OCI-LY1 (cell line): ENCODE measurements at regions not wholly inside any gene's neighbourhood (a gene's known extent, or its start where the extent isn't known, plus 50 kb on each side); places are given as distances from the start of the nearest gene placed in this dataset.

ENCODE experiments used
- H2AFZ ChIP-seq: fragments of 200-600 bp; sonication (generic), shearing (Covaris generic); 2 replicates; pipeline ENCODE4 v1.6.0; 2014; ENCODE audit warnings: antibody characterized with exemption, mild to moderate bottlenecking, low read length
- H3F3A ChIP-seq: fragments of 200-600 bp; sonication (generic), shearing (Covaris generic); 2 replicates; pipeline ENCODE4 v1.6.0; 2014; ENCODE audit warnings: mild to moderate bottlenecking, antibody characterized with exemption, low read length, moderate library complexity; ENCODE audit not compliant: insufficient read depth
- H3K27ac ChIP-seq: fragments of 200-600 bp; sonication (generic); 2 replicates; pipeline ENCODE4 v1.5.1; 2014; ENCODE audit warnings: low read length, mixed run types, mild to moderate bottlenecking, low read depth; ENCODE audit not compliant: poor library complexity, severe bottlenecking
- H3K27me3 ChIP-seq: fragments of 200-600 bp; sonication (generic); 2 replicates; pipeline ENCODE4 v1.6.0; 2014; ENCODE audit warnings: antibody characterized with exemption, mild to moderate bottlenecking, low read length, moderate library complexity; ENCODE audit not compliant: insufficient read depth
- H3K36me3 ChIP-seq: fragments of 200-600 bp; sonication (generic); 2 replicates; pipeline ENCODE4 v1.6.1; 2014; ENCODE audit warnings: mild to moderate bottlenecking, antibody characterized with exemption, low read length, moderate library complexity, mixed read lengths; ENCODE audit not compliant: insufficient read depth
- H3K4me1 ChIP-seq: fragments of 200-600 bp; sonication (generic); 2 replicates; pipeline ENCODE4 v1.5.1; 2014; ENCODE audit warnings: mild to moderate bottlenecking, low read length, moderate library complexity; ENCODE audit not compliant: insufficient read depth, severe bottlenecking
- H3K4me2 ChIP-seq: fragments of 200-600 bp; sonication (generic), shearing (Covaris generic); 2 replicates; pipeline ENCODE4 v1.6.1; 2014; ENCODE audit warnings: low read length
- H3K4me3 ChIP-seq: fragments of 200-600 bp; sonication (generic); 2 replicates; pipeline ENCODE4 v1.5.1; 2014; ENCODE audit warnings: low read length, low read depth, mild to moderate bottlenecking, mixed read lengths; ENCODE audit not compliant: poor library complexity, severe bottlenecking
- H3K79me2 ChIP-seq: fragments of 200-600 bp; shearing (Covaris generic); 2 replicates; pipeline ENCODE4 v1.6.1; 2016; ENCODE audit warnings: mixed run types, low read length, mixed read lengths; ENCODE audit not compliant: insufficient read depth
- H3K9ac ChIP-seq: fragments of 200-600 bp; sonication (generic), shearing (Covaris generic); 2 replicates; pipeline ENCODE4 v1.6.1; 2014; ENCODE audit warnings: mild to moderate bottlenecking, low read length, mixed read lengths
- H3K9me2 ChIP-seq: fragments of 200-600 bp; sonication (generic), shearing (Covaris generic); 2 replicates; pipeline ENCODE4 v1.6.1; 2014; ENCODE audit warnings: low read depth, mild to moderate bottlenecking, low read length, mixed read lengths
- H3K9me3 ChIP-seq: fragments of 200-600 bp; shearing (Covaris generic); 2 replicates; pipeline ENCODE4 v1.6.1; 2014; ENCODE audit warnings: low read length, mixed read lengths
- H4K20me1 ChIP-seq: fragments of 200-600 bp; sonication (generic), shearing (Covaris generic); 2 replicates; pipeline ENCODE4 v1.6.0; 2016; ENCODE audit warnings: mild to moderate bottlenecking, low read length; ENCODE audit not compliant: insufficient read depth
- CTCF ChIP-seq: fragments of 200-600 bp; sonication (generic), shearing (Covaris generic); IDR thresholded peaks from 2 replicates; pipeline ENCODE4 v1.5.1; 2017; ENCODE audit warnings: mild to moderate bottlenecking, antibody characterized with exemption, low read length, moderate library complexity, mixed read lengths
- EZH2 ChIP-seq: fragments of 200-600 bp; sonication (generic), shearing (Covaris generic); IDR thresholded peaks from 2 replicates; pipeline ENCODE4 v1.8.0; 2017; ENCODE audit warnings: borderline replicate concordance, mixed run types, mild to moderate bottlenecking, antibody characterized with exemption, low read length, moderate library complexity, mixed read lengths

- no peaks in the 10 kb centered on the region for H3K79me2 ChIP-seq
These were observed 245.1 kb downstream of the C16orf95 start for GRCh38 chr16:87072101-87072500.

GRCh38 chr16:87074641-87075318, 242.4 kb downstream of the C16orf95 start:
- H2AFZ ChIP-seq: no peak overlapping the region
- no peaks in the 10 kb centered on the region for H3K79me2 ChIP-seq
- H3K9me2 ChIP-seq: no peaks in the 10 kb centered on the region
- TF ChIP-seq EZH2 (no peak), CTCF (no peak)
- H3K36me3 ChIP-seq: no peaks in the 10 kb centered on the region
- H3K4me3 ChIP-seq: peak overlapping the region; percentile 52
- no peaks in the 10 kb centered on the region for H4K20me1 ChIP-seq
- H3K27me3 ChIP-seq: no peaks in the 10 kb centered on the region
- no peaks in the 10 kb centered on the region for H3F3A ChIP-seq
- peak overlapping the region; percentile 70 for H3K4me2 ChIP-seq
- no peaks in the 10 kb centered on the region for H3K9me3 ChIP-seq
- peaks cover 35% of the 10 kb centered on the region for H3K4me1 ChIP-seq
- peak overlapping the region; percentile 90 for H3K27ac ChIP-seq
- peak overlapping the region; percentile 57 for H3K9ac ChIP-seq

More at GRCh38 chr16:87072101-87072500, 245.1 kb downstream of the C16orf95 start:
- Histone ChIP-seq H3K36me3 (no peaks in the 10 kb centered on the region; the same call in 1 of the 2 replicates), H2AFZ (no peak overlapping the region), H3K27ac (no peak overlapping the region), H3K4me3 (no peak overlapping the region), H3F3A (no peaks in the 10 kb centered on the region), H3K9me3 (no peaks in the 10 kb centered on the region), H3K4me1 (peaks cover 35% of the 10 kb centered on the region), H4K20me1 (no peaks in the 10 kb centered on the region), H3K4me2 (no peak overlapping the region), H3K9ac (no peak overlapping the region), H3K27me3 (no peaks in the 10 kb centered on the region; the same call in 1 of the 2 replicates), H3K9me2 (no peaks in the 10 kb centered on the region)
- TF ChIP-seq CTCF (no peak), EZH2 (no peak)

DNA sequence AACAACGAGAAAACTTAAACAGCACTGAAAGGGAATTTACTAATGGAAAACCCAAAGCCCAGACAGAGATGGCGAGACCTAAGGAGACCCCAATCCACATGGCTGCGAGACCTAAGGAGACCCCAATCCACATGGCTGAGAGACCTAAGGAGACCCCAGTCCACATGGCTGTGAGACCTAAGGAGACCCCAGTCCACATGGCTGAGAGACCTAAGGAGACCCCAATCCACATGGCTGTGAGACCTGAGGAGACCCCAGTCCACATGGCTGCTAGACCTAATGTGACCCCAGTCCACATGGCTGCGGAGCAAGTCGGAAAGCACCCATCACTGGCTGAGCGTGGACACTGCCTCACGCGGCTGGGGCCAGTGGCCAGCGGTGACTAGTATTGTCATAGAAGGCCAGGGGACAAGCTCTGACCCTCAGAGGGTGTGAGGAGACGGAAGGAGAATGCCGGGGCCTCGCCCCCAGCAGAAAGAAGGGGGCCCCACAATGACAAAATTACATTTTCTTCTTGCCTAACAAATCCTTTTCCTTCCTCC, 241.8 kb downstream of the C16orf95 start:
- TF ChIP-seq EZH2 (no peak), CTCF (no peak)
- Histone ChIP-seq H3K27ac (peak overlapping the region; percentile 90), H3F3A (no peaks in the 10 kb centered on the region), H3K4me1 (peaks cover 35% of the 10 kb centered on the region), H3K9ac (no peak overlapping the region; the same call in 1 of the 2 replicates), H3K9me2 (no peaks in the 10 kb centered on the region), H3K79me2 (no peaks in the 10 kb centered on the region), H2AFZ (no peak overlapping the region), H3K4me2 (peak overlapping the region; percentile 70; the same call in 1 of the 2 replicates), H3K9me3 (peaks cover 4% of the 10 kb centered on the region; the same call in 1 of the 2 replicates), H4K20me1 (no peaks in the 10 kb centered on the region), H3K36me3 (no peaks in the 10 kb centered on the region), H3K4me3 (no peak overlapping the region), H3K27me3 (no peaks in the 10 kb centered on the region)
